Ammon's horn (tissue), 1 donor: ENCODE measurements at regions not wholly inside any gene's neighbourhood (a gene's known extent, or its start where the extent isn't known, plus 50 kb on each side); places are given as distances from the start of the nearest gene placed in this dataset.

ENCODE experiments used
- DNase-seq: peaks from one replicate; pipeline ENCODE4 v3.0.0-alpha.2; 2016; ENCODE audit warnings: low spot score

GRCh38 chr3:124243177-124243859 is 251.4 kb upstream of the ROPN1 start:
- DNase-seq = no peak

- no peak for DNase-seq
Measured at GRCh38 chr3:124246376-124246775, 254.5 kb upstream of the ROPN1 start.

GRCh38 chr3:124246949-124247348 is 255.0 kb upstream of the ROPN1 start:
- DNase-seq = peak; percentile 41

- no peak for DNase-seq
Measured at GRCh38 chr3:124248471-124249028, 256.6 kb upstream of the ROPN1 start.

- no peak for DNase-seq
Measured at GRCh38 chr3:124249038-124249437, 257.1 kb upstream of the ROPN1 start.

- no peak for DNase-seq
Measured at GRCh38 chr3:124250053-124250452, 258.1 kb upstream of the ROPN1 start.

GRCh38 chr3:124256156-124256555 is 264.2 kb upstream of the ROPN1 start:
- no peak for DNase-seq

- no peak for DNase-seq
Measured at GRCh38 chr3:124256599-124256998, 264.7 kb upstream of the ROPN1 start.

DNA sequence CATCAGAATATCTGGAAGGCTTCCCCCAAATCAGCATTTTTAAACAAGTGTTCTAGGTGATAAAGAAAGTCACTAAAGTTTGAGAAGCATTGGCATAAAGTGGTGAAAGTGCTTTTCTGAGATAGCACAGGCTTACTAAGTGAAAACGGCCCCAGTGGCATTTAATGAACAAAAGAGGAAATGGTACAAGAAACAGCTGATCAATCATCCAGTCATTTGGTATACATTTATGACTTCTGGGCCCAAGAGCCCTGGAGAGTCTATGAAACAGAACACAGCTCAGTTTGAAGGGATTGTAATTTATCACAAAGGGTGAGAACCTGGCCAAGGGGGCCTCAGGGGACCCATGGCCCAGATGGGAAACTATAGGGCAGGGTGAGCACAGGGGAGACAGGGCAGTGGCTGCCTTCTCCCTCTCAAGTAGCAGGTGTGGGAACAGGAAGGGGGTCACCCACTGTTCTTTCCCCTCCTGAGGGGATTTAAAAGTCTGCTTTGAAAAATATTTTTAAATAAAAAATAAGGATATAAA is 265.5 kb upstream of the ROPN1 start:
- DNase-seq = no peak

- DNase-seq = no peak
Measured at GRCh38 chr3:124258057-124258500, 266.2 kb upstream of the ROPN1 start.

DNA sequence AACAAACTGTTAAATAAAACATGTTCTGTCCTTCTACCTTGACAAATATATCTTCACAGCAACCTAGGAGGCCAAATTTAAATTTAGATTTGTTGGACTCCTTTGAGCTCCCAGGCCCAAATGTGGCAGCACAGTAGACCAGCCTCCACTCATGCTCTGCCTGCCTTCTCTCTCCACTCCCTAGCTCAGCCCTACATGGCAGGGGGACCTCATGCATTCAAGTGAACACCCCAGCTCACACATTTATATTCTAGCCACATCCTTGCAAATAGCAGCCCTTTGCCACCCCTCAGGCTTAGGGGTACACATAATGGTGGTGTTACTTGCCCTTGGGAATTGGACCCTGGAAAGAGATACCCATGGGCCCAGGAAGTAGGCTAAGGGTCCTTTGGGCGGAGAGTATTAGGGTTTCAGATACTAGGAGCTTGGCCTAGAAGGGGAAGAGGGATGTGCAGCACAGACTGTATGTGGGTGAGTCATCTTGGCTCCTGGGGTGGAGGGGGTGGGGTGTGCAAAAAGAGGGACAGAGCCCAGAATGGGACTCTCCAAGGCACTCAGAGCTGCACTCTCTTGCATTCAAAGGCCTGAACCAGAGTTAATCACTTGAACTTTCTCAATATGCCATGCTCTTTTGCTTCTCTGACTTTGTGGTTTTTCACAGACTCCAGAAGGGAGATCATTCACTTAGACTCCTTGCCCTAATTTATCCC is 268.4 kb upstream of the ROPN1 start:
- DNase-seq = peak; percentile 62

GRCh38 chr3:124261306-124261705 is 269.4 kb upstream of the ROPN1 start:
- no peak for DNase-seq

- DNase-seq = no peak
Measured at GRCh38 chr3:124263168-124263567, 271.2 kb upstream of the ROPN1 start.

GRCh38 chr3:124264346-124264745 is 272.4 kb upstream of the ROPN1 start:
- no peak for DNase-seq

DNA sequence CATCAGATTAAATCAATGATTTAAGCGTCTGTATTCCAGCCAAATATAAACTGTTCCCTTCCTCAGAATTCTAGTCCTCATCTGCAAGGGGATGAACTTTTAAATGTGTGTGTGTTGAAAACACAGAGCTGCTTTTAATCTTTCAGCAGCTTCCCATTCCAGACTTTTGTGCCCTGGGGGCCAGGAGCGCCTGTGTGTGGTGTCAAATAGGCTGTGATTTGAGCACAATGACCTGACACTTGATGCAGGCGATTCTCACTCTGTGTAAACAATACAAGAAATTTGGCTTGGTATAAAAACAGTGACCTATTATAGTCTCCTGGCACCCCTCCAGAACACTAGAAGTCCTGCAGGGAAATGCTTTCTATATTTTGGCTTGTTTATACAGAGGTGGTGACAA is 274.6 kb upstream of the ROPN1 start:
- no peak for DNase-seq

- DNase-seq = no peak
Measured at GRCh38 chr3:124267406-124267805, 275.5 kb upstream of the ROPN1 start.

GRCh38 chr3:124268355-124268754 is 276.4 kb upstream of the ROPN1 start:
- no peak for DNase-seq

DNA sequence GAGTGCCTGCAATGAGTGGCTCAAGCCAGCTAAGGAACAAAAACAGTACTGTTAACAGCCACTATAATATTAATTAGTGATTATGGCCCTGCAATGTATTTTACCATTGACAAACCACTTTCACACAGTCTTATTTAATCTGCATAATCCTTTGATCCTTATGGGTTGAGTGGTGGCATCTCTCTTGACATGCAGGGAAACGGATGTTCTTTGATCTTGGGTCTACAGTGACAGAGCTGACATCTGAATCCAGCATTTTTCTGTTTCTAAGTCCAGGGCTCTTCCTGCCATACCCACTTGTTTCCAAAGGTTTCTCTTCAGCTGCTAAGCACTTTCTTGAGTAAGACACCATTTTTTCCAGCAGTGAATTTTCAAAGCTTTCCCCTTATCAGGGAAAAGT is 277.7 kb upstream of the ROPN1 start:
- DNase-seq = no peak

- peak; percentile 25 for DNase-seq
Measured at GRCh38 chr3:124272605-124273151, 280.8 kb upstream of the ROPN1 start.

GRCh38 chr3:124273651-124274050 is 281.7 kb upstream of the ROPN1 start:
- DNase-seq = no peak

- no peak for DNase-seq
Measured at GRCh38 chr3:124274051-124274450, 282.1 kb upstream of the ROPN1 start.

GRCh38 chr3:124275412-124275811 is 283.5 kb upstream of the ROPN1 start:
- no peak for DNase-seq

- DNase-seq = no peak
Measured at GRCh38 chr3:124276133-124276532, 284.2 kb upstream of the ROPN1 start.
